ENCODE measurements at regions not wholly inside any gene's neighbourhood (a gene's known extent, or its start where the extent isn't known, plus 50 kb on each side); places are given as distances from the start of the nearest gene placed in this dataset.
"Not testable (repeated sequence)": the region's sequence is repeated elsewhere in the genome, so short reads cannot be mapped to it uniquely, and the experiment has no call there.

DNA sequence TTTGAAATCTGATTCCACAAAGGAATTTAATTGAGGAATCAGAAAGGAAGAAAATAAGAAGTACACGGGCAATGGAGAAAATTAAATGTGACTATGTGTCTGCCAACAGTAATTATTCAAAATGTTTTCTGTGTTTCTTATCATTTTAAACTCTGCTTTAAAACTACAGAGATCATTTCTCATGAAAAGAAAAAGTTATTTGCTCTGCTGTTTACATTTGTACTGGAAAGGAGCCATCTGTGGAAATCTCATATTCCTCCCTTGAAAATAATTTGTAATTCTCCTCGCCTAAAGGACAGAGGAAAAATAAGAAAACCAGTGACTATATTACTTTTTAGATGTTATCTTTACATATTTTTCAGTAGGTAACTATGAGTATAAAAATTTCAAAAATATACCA, 181.9 kb upstream of the MEIS1 start:
- H3K9me3 ChIP-seq (ENCODE audit: severe bottlenecking): no peaks in the 10 kb centered on the region
- H3K27me3 ChIP-seq (ENCODE audit: insufficient read depth, low read depth, severe bottlenecking): peaks cover 77% of the 10 kb centered on the region
- TF ChIP-seq, protein P1, sequence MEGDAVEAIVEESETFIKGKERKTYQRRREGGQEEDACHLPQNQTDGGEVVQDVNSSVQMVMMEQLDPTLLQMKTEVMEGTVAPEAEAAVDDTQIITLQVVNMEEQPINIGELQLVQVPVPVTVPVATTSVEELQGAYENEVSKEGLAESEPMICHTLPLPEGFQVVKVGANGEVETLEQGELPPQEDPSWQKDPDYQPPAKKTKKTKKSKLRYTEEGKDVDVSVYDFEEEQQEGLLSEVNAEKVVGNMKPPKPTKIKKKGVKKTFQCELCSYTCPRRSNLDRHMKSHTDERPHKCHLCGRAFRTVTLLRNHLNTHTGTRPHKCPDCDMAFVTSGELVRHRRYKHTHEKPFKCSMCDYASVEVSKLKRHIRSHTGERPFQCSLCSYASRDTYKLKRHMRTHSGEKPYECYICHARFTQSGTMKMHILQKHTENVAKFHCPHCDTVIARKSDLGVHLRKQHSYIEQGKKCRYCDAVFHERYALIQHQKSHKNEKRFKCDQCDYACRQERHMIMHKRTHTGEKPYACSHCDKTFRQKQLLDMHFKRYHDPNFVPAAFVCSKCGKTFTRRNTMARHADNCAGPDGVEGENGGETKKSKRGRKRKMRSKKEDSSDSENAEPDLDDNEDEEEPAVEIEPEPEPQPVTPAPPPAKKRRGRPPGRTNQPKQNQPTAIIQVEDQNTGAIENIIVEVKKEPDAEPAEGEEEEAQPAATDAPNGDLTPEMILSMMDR (IDR thresholded peaks at IDR 0.05; ENCODE audit: low read depth, low read length): no peak
- no peak overlapping the region for H3K4me3 ChIP-seq (ENCODE audit: low read depth, low read length)
- no peak overlapping the region for H3K27ac ChIP-seq
- DNase-seq: no peak
- no peaks in the 10 kb centered on the region for H3K36me3 ChIP-seq

DNA sequence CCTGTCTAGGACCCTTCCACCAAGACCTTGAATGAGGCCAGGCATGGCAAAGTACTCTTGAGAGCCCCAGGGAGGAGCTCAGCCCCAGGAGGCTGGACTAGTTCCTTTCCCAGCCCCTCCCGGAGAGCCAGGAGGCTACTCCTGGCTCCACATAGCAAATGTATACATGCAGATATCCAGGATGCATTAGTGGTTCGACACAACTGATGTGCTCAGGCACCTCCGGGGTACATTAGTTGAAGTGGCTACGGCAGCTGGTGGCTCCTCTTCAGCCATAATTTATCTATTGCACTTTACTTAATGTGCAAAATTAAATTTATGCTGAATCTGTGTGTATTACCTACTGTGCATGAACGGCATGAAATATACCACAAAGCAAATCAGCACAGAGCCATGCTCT, 182.8 kb upstream of the MEIS1 start:
- TF ChIP-seq, protein P1 (IDR thresholded peaks at IDR 0.05; ENCODE audit: low read depth, low read length): no peak
- Histone ChIP-seq H3K36me3 (no peaks in the 10 kb centered on the region), H3K27me3 (ENCODE audit: insufficient read depth, low read depth, severe bottlenecking) (peaks cover 78% of the 10 kb centered on the region), H3K9me3 (ENCODE audit: severe bottlenecking) (no peaks in the 10 kb centered on the region), H3K27ac (no peak overlapping the region), H3K4me3 (ENCODE audit: low read depth, low read length) (no peak overlapping the region)
- DNase-seq: no peak

DNA sequence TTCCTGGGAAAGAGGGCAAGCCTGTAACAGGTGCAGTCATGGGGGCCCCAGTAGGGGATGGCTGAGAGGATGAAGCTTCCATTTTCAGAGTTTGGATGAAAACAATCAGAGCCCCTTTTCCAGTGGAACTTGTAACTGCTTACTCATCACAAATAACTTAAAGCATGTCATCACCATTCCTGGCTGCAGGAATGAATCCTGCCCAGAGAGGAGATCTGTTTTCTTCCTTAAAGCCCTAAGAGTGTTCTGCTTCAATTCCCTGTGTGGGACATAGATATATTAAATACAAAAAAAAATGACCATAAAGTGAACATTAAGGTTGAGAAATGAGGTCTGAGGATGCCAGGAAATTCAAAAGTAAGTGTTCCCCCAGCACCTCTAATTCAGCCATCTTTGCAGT, 183.4 kb upstream of the MEIS1 start:
- no peak for DNase-seq
- H3K36me3 ChIP-seq: no peaks in the 10 kb centered on the region
- no peaks in the 10 kb centered on the region for H3K9me3 ChIP-seq (ENCODE audit: severe bottlenecking)
- H3K27ac ChIP-seq: no peak overlapping the region
- peaks cover 82% of the 10 kb centered on the region for H3K27me3 ChIP-seq (ENCODE audit: insufficient read depth, low read depth, severe bottlenecking)
- TF ChIP-seq, protein P1 (IDR thresholded peaks at IDR 0.05; ENCODE audit: low read depth, low read length): no peak
- no peak overlapping the region for H3K4me3 ChIP-seq (ENCODE audit: low read depth, low read length)

DNA sequence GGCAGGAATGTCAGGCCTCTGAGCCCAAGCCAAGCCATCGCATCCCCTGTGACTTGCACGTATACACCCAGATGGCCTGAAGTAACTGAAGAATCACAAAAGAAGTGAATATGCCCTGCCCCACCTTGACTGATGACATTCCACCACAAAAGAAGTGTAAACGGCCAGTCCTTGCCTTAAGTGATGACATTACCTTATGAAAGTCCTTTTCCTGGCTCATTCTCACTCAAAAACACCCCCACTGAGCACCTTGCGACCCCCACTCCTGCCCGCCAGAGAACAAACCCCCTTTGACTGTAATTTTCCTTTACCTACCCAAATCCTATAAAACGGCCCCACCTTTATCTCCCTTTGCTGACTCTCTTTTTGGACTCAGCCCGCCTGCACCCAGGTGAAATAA, 185.8 kb upstream of the MEIS1 start:
- peaks cover 83% of the 10 kb centered on the region for H3K27me3 ChIP-seq (ENCODE audit: insufficient read depth, low read depth, severe bottlenecking)
- H3K4me3 ChIP-seq (ENCODE audit: low read depth, low read length); H3K27ac ChIP-seq; DNase-seq; H3K36me3 ChIP-seq; H3K9me3 ChIP-seq (ENCODE audit: severe bottlenecking): not testable (repeated sequence)

DNA sequence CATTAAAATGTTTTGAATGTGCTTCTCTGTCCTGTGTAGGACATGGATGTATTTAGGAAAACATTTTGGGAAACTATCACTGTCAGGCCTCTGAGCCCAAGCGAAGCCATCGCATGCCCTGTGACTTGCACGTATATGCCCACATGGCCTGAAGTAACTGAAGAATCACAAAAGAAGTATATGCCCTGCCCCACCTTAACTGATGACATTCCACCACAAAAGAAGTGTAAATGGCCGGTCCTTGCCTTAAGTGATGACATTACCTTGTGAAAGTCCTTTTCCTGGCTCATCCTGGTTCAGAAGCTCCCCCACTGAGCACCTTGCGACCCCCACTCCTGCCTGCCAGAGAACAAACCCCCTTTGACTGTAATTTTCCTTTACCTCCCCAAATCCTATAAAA, 191.1 kb upstream of the MEIS1 start:
- peaks cover 87% of the 10 kb centered on the region for H3K27me3 ChIP-seq (ENCODE audit: insufficient read depth, low read depth, severe bottlenecking)
- DNase-seq; H3K36me3 ChIP-seq; H3K9me3 ChIP-seq (ENCODE audit: severe bottlenecking); H3K4me3 ChIP-seq (ENCODE audit: low read depth, low read length); H3K27ac ChIP-seq: not testable (repeated sequence)

DNA sequence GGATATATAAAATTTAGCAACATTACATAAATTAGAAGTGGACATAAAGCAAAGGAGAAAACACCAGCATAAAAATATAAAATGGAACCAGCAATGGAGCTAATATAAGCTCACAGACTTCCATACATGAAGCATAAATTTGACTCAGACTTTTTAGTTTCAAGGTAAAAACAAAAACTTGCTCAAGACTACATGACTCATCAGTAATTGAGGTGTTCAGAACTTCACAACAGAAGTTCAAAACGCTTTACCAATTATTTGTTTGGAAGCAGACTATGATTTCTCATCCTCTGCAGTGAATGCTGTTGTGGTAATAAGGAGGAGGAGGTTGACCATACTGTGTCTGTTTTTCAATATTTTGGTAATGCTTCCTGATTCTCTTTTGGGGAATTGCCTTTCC, 192.0 kb upstream of the MEIS1 start:
- not testable (repeated sequence) for H3K27ac ChIP-seq; H3K36me3 ChIP-seq; DNase-seq; H3K4me3 ChIP-seq (ENCODE audit: low read depth, low read length); H3K9me3 ChIP-seq (ENCODE audit: severe bottlenecking)
- H3K27me3 ChIP-seq (ENCODE audit: insufficient read depth, low read depth, severe bottlenecking): peaks cover 88% of the 10 kb centered on the region

DNA sequence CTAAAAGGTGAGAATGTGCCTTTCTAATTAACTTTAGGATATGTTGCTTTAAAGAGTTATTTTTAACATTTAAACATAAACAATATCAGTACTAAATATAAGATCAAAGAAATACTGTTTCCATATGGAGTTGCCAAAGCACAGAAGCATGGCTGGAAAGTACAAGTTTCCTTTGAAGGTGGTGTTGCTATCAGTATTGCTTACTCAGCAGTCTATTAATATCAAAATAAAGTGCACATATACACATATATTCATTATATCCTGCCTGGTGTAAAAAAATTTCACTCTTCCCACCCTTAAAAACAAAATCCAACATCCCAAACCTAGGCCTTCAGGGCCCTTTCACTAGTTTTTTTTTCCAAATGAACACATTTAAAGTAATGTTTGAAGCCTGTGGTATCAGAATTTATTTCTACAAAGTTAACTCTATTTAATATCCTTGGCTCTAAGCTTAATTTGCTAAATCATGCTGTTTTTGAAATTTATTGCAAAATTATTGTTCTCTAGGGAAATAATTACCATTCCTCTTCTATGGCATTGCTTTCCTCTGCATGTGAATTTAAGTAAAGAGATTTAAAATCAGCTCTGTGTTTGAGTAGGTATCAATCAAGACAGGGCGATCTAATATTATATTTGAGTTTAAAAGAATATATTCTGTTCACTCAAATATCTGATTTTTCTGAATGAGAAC, 192.7 kb upstream of the MEIS1 start:
- Histone ChIP-seq H3K27me3 (ENCODE audit: insufficient read depth, low read depth, severe bottlenecking) (peaks cover 88% of the 10 kb centered on the region), H3K27ac (no peak overlapping the region), H3K4me3 (ENCODE audit: low read depth, low read length) (no peak overlapping the region), H3K36me3 (no peaks in the 10 kb centered on the region), H3K9me3 (ENCODE audit: severe bottlenecking) (no peaks in the 10 kb centered on the region)
- no peak for DNase-seq
- TF ChIP-seq, protein P1 (IDR thresholded peaks at IDR 0.05; ENCODE audit: low read depth, low read length): no peak

Measured in WERI-Rb-1 (cell line).